Adrenal gland (tissue), 5 donors: ENCODE measurements at regions not wholly inside any gene's neighbourhood (a gene's known extent, or its start where the extent isn't known, plus 50 kb on each side); places are given as distances from the start of the nearest gene placed in this dataset.

ENCODE experiments used
- POLR2A ChIP-seq, 2 donors: fragments of 450-650 bp; IDR thresholded peaks; one replicate each; pipeline ENCODE4 v1.6.1; 2017; ENCODE audit warnings: antibody characterized with exemption in 2 of 2, mild to moderate bottlenecking in 2 of 2, moderate library complexity in 1 of 2
- TF ChIP-seq, protein P1 (sequence below), 6 experiments: fragments of 450-650 bp in 4 of 6; fragments of 200-600 bp in 2 of 6; sonication (generic) in 1 of 6; IDR thresholded peaks; 1 replicate in 5 of 6; 2 replicates in 1 of 6; pipeline versions ENCODE4 v1.5.1 to v1.8.0; 2016 to 2021; ENCODE audit warnings: antibody characterized with exemption in 6 of 6, mild to moderate bottlenecking in 2 of 6, moderate library complexity in 1 of 6
- donor health status: DM: no; HTN: no; CAD: no.

DNA sequence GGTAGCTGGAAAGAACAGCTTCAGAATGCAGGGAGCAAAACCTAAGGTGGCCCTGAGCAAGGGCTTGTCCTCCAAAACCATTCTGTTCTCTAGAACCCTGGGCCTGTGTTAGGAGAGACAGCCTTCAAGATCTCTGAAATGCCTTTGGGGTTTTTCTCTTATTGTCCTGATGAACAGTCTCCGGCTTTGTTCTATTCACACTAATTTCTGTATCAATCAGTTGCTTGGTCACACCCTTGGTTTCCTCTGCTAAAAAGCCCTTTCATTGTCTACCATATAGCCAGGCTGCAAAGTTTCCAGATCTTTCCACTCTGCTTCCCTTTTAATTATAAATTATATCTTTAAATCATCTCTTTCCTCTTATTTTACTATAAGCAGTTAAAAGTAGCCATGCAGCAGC lies 219.9 kb upstream of the ARID2 start:
- TF ChIP-seq, protein P1, sequence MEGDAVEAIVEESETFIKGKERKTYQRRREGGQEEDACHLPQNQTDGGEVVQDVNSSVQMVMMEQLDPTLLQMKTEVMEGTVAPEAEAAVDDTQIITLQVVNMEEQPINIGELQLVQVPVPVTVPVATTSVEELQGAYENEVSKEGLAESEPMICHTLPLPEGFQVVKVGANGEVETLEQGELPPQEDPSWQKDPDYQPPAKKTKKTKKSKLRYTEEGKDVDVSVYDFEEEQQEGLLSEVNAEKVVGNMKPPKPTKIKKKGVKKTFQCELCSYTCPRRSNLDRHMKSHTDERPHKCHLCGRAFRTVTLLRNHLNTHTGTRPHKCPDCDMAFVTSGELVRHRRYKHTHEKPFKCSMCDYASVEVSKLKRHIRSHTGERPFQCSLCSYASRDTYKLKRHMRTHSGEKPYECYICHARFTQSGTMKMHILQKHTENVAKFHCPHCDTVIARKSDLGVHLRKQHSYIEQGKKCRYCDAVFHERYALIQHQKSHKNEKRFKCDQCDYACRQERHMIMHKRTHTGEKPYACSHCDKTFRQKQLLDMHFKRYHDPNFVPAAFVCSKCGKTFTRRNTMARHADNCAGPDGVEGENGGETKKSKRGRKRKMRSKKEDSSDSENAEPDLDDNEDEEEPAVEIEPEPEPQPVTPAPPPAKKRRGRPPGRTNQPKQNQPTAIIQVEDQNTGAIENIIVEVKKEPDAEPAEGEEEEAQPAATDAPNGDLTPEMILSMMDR (IDR thresholded peaks at IDR 0.05) = no peak
- no peak for TF ChIP-seq POLR2A (IDR thresholded peaks at IDR 0.05)
